ENCODE measurements at regions not wholly inside any gene's neighbourhood (a gene's known extent, or its start where the extent isn't known, plus 50 kb on each side); places are given as distances from the start of the nearest gene placed in this dataset.

GRCh38 chr6:92827104-92827503, 592.3 kb downstream of the EPHA7 start:
- no peak for TF ChIP-seq CTCF (IDR thresholded peaks at IDR 0.05; ENCODE audit: poor library complexity)
- TF ChIP-seq EZH2phosphoT487 (IDR thresholded peaks at IDR 0.05; ENCODE audit: low read depth, severe bottlenecking, unreplicated experiment), result no peak

Data from hepatocyte (in vitro differentiated cells).